H7 (cell line): ENCODE measurements at regions not wholly inside any gene's neighbourhood (a gene's known extent, or its start where the extent isn't known, plus 50 kb on each side); places are given as distances from the start of the nearest gene placed in this dataset.

Experiments used
- DNase-seq: peaks from one replicate; pipeline ENCODE4 v3.0.0; 2012
- H3K27me3 ChIP-seq: 2 replicates; pipeline ENCODE4 v1.6.0; 2011; ENCODE audit warnings: mild to moderate bottlenecking, low read length; ENCODE audit not compliant: control insufficient read depth, insufficient read depth
- H3K36me3 ChIP-seq: replicated peaks from 2 replicates; pipeline ENCODE4 v1.5.1; 2011; ENCODE audit warnings: low read length; ENCODE audit not compliant: control insufficient read depth, insufficient read depth
- H3K4me3 ChIP-seq: 2 replicates; pipeline ENCODE4 v1.5.1; 2011; ENCODE audit warnings: low read depth, mild to moderate bottlenecking, control low read depth, low read length, moderate library complexity; ENCODE audit not compliant: insufficient read depth

DNA sequence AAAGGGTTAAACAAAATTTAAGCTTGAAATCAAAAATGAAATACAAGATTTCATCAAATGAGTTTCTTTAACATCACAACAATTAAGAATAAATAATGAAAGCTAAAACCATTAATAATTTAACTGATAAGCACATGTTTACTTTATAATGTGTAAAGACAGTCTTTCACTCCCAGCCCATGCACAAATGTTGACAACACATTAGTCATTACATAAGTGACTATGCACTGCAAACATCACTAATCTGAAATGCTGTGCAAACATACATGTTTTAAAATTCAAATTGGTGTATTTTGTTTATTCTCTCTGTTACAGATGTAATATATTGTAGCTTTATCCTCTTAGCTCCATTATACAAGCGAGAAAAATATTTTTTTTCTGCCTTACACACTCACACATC is 220.6 kb upstream of the CPXCR1 start:
- Histone ChIP-seq H3K27me3 (no peaks in the 10 kb centered on the region), H3K4me3 (no peak overlapping the region), H3K36me3 (no peaks in the 10 kb centered on the region)
- no peak for DNase-seq

DNA sequence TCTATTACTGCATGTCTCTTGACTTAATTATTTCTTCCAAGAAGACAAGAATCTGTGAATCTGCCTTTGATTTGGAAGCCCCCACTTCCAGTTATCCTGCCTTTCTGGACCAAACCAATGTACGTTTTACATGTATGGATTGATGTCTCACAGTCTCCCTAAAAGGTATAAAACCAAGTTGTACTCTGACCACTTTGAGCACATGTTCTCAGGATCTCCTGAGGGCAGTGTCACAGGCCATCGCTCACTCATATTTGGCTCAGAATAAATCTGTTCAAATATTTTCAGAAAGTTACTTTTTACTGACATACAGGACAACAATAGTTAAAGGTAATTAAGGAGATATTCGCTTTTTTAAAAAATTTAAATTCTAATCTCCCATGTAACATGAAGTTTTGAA is 188.6 kb upstream of the CPXCR1 start:
- Histone ChIP-seq H3K27me3 (no peaks in the 10 kb centered on the region), H3K36me3 (no peaks in the 10 kb centered on the region), H3K4me3 (no peak overlapping the region)
- DNase-seq: no peak

DNA sequence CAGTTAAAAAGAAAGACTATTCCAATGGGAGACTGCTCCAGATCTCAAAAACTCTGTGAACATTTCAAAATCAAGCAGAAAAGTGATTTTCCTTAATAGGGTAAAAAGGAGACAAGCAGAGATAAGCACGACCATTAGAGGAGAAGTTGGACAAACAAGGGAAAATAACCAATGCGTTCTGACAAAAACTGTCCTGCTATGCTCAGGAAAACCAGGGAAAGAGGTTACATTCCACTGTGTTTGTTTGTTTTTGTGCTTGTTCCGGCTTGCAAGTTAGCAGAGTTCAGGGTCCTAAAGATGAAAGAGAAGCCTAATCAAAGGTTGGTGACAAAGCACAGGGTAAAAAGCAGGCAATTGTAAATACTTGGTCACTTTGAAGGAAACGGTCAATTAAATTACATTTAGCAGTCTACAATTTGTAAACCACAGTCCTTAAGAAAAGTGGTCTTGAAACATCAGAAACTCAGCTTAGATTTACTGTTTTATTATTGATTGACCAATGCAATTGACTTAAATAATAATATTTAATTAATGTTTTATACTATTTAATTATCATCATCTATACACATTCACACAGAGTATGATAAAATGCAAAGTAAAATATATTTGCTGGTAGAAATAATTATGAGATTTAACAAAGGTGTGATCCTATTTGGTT is 186.2 kb upstream of the CPXCR1 start:
- Histone ChIP-seq H3K4me3 (no peak overlapping the region), H3K36me3 (no peaks in the 10 kb centered on the region)
- no peak for DNase-seq

DNA sequence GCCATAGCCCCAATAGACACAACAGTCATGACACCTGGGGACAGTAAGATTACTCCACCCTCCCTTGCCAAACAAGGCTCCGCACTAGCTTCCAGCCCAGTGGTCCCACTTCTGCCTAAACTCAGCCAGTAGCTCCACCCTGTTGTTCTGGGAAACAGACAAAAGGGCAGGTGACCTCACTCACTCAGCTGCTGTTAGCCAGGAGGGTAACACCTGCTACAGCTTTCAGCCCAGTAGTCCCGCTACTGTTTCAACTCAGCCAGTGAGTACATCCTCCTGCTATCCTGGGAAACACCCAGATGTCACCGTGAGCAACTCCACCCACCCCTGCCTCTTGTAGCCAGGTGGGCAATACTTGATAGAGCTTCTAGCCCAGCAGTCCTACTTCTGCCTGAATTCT is 162.7 kb upstream of the CPXCR1 start:
- Histone ChIP-seq H3K4me3 (no peak overlapping the region), H3K27me3 (no peaks in the 10 kb centered on the region), H3K36me3 (no peaks in the 10 kb centered on the region)
- DNase-seq: no peak

More for the DNA sequence above, 186.2 kb upstream of the CPXCR1 start:
- no peaks in the 10 kb centered on the region for H3K27me3 ChIP-seq

DNA sequence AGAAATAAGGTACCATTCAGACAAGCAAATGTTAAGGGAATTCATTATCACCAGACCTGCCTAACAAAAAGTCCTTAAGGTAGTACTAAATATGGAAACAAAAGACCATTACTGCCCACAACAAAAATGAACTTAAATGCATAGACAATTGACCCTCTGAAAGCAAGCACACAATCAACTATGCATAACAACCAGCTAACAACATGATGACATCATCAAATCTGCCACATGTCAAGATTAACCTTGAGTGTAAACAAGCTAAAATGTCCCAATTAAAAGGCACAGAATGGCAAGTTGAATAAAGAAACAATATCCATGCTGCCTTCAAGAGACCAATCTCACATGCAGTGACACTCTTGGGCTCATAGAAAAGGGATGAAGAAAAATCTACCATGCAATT is 160.7 kb upstream of the CPXCR1 start:
- Histone ChIP-seq H3K4me3 (no peak overlapping the region), H3K27me3 (no peaks in the 10 kb centered on the region), H3K36me3 (no peaks in the 10 kb centered on the region)
- no peak for DNase-seq

DNA sequence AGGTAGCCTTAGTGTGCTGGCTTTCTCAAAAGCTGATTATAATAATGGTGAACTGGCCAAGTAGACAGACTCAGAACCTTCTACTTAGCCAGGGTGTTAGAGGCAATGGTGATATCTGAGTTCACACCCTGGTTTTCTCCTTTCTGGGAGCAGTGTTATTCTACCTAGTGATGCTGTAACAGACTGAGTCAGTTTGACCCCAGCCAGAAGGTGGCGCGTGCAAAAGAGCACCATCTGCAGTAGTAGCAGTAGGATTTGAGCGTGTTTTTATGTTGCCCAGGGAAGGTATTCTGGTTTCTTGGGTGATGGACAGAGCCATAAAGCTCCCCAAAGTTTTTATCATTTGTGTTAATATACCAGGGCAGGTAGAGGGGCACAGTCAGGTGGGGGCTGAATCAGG is 143.8 kb upstream of the CPXCR1 start:
- Histone ChIP-seq H3K4me3 (no peak overlapping the region), H3K27me3 (no peaks in the 10 kb centered on the region), H3K36me3 (no peaks in the 10 kb centered on the region)
- DNase-seq: no peak

DNA sequence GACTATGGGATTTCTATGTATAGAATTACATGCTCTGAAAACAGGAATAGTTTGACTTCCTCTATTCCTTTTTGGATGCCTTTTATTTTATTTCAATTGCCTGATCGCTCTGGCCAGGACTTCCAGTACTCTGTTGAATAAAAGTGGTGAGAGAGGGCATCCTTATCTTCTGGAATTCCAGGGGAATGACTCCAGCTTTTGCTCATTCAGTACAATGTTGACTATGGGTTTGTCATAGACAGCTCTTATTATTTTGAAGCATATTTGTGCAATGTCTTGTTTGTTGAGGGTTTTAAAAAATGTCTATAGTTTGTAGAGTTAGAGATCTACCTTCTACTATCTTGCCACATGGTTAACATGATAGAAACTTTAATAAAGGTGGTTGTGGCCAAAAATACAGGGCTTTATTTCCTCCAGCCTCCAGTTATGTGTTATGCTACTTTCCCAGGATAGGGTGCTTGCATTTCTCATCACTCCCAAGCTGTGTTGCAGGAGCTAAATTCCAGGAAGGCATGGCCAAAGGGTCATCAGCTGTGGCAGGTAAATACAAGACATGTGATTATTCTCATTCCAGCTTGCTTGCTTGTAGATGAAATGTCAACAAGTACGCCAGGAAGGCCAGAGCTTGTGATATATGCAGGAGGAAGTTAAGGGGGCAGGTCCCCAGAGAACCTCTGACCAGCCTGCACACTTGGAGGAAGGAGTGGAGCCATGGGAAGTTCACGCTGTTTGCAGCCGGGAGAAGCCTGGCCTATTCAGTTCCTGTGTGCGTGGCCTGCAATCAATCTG is 142.4 kb upstream of the CPXCR1 start:
- no peak for DNase-seq
- Histone ChIP-seq H3K27me3 (no peaks in the 10 kb centered on the region), H3K4me3 (no peak overlapping the region), H3K36me3 (no peaks in the 10 kb centered on the region)

DNA sequence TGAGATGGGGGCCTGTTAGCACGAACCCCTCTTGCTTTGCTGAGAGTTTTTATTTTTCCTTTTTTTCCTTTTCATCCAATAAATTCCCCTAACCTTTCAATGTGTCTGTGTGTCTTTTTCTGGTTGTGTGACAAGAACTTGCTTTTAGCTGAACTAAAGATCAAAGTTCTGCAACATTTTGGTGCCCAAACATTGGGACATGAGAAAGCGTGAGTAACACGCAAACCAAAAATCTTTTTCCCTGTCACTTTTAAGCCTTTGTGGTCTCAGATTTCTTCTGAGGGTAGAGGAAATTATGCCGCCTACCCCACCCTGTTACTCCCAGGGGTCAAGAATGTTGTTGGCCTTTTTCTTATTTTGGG is 141.8 kb upstream of the CPXCR1 start:
- Histone ChIP-seq H3K27me3 (no peaks in the 10 kb centered on the region), H3K4me3 (no peak overlapping the region), H3K36me3 (no peaks in the 10 kb centered on the region)
- DNase-seq: no peak

DNA sequence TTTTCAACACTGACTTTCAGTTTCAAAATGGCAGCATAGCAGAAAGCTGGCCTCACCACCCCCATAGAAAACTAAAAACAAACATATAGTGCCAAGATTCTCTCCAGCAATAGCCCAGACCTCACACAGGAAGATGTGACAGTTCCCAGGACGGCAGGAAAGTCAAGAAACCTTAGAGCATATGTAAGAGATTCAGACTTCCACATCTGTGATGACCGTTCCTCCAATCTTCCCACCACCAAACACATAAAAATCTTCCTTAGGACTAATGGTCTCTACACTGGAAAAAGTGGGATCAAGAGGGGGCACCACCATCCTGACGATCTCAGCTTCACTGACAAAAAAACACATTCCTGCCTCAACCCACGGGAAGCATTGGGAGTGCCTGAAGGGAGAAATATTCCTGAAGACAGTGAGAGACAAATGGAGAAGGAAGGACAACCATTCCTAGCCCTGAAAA is 134.1 kb upstream of the CPXCR1 start:
- H3K36me3 ChIP-seq: no peaks in the 10 kb centered on the region
- H3K4me3 ChIP-seq: no peak overlapping the region
- peak; percentile 1 for DNase-seq
- no peaks in the 10 kb centered on the region for H3K27me3 ChIP-seq

DNA sequence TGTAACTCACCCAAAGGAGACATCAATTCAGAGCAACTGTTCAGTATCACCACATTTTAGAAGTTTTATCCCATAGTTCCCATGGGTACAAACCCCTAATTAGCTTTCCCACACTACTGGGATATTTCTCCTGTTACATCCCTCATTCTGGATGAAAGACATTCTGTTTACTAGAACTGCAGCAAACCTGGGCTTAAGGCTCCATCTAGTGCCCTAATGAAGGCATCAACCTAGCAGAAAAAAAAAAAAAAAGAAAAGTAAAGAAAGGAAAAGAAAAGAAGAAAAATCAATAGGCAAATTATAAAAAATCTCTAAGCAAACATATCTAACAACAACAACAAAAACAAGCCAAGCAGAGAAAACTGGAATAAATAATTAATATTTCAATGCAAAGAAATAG is 133.7 kb upstream of the CPXCR1 start:
- Histone ChIP-seq H3K4me3 (no peak overlapping the region), H3K27me3 (no peaks in the 10 kb centered on the region), H3K36me3 (no peaks in the 10 kb centered on the region)
- DNase-seq: peak; percentile 15

DNA sequence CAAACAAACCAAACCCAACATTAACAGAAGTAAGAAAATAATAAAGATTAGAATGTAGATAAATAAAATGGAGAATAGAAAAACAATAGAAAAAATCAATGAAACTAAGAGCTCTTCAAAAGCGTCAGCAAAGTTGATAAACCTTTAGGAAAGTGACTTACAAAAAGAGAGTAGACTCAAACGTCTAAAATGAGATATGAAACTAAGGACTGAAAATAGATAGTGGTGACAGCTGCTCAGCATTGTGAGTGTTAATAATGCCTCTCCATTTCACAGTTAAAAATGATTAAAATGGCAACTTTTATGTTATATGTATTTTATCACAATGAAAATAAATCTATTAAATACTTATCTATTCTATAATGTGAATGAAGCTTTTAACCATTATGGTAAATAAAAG is 125.7 kb upstream of the CPXCR1 start:
- no peak for DNase-seq
- H3K4me3 ChIP-seq: no peak overlapping the region
- H3K36me3 ChIP-seq: no peaks in the 10 kb centered on the region
- no peaks in the 10 kb centered on the region for H3K27me3 ChIP-seq

DNA sequence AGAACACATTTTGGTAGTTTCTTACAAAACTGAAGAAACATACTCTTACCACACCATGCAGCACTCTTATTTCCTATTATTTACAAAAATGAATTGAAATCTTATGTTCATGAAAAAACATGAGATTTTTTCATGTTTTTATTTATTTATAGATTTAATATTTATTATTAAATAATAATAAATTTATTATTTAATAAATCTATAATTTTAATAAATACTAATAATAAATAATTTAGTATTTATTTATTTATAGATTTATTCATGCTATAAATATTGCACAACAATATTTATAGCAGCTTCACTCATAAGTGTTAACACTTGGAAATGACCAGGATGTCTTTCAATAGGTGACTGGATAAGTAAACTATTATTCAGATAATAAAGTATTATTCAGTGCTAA is 91.6 kb upstream of the CPXCR1 start:
- no peak for DNase-seq
- no peak overlapping the region for H3K4me3 ChIP-seq
- no peaks in the 10 kb centered on the region for H3K36me3 ChIP-seq
- H3K27me3 ChIP-seq: no peaks in the 10 kb centered on the region

DNA sequence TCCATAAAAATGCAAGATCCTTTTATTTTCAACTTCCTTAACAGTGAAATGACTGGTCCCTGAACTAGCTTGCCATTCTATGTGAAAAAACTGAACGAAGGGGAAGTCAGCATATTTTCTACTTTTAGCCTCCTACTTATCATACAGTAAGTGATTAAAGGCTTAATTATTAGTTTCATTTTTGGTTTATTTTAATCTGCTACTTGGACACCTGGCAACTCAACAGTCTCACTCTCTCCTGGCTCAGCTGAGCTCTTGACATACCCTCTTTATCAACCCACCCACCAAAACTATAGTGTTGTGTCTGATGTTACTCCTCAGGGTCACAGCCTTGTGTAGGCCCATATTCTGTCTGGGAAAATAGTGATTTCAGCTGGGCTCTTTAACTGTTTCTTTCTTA is 86.2 kb upstream of the CPXCR1 start:
- H3K36me3 ChIP-seq: no peaks in the 10 kb centered on the region
- no peak overlapping the region for H3K4me3 ChIP-seq
- DNase-seq: no peak
- no peaks in the 10 kb centered on the region for H3K27me3 ChIP-seq

DNA sequence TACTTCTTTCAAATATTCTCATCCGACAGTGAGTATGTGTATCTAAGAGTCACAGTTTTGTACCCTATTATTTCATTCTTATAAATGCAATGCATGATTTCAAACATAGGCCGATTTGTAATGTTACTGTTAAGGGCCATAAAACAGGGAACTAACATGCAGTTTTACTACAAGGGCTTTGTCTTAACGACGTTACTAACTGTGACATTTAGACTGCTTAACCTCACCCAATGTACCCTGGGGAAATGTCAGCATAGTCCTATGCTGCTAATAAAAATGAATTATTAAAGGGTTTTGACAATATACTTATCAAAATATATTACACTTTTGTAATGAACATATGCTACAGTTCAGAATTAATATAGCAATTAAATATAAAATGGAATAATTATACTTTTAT is 74.8 kb upstream of the CPXCR1 start:
- Histone ChIP-seq H3K27me3 (no peaks in the 10 kb centered on the region), H3K4me3 (no peak overlapping the region), H3K36me3 (no peaks in the 10 kb centered on the region)
- no peak for DNase-seq
